ENCODE measurements at regions not wholly inside any gene's neighbourhood (a gene's known extent, or its start where the extent isn't known, plus 50 kb on each side); places are given as distances from the start of the nearest gene placed in this dataset.

GRCh38 chr21:41048623-41049022 lies 119.3 kb upstream of the BACE2 start:
- DNase-seq = no peak

DNA sequence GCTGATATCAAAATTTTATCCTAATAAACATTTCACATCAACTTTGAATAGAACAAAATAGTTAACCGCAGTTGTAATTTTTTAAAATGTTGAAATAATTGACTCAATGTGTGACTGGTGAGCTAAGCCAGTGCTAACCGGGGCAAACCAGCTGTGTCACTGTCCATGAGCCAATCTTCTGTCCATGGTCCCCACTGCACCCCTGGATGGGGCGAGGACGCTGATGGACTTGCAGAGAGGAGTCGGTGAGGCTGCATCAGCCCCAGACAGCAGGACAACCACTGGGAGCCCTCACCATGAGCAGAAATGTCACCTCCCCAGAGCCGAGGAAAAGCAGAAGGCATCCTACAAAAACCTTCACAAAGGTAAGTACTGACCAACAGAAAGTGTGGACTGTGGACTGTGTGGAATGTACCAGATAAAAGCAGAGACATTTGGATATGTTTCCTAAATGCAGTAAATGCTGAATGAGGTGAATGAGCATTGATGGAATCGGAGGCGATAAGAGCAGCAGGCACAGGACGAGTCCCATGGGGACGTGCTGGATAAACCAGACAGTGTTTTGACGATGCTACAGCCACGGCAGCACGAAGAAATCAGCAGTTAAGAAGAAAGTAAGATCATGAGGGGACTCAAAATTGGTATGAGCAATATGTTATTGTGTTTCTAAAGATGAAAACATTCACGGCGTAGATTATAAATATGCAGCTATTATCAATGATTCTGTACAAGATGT lies 115.0 kb upstream of the BACE2 start:
- no peak for DNase-seq

- DNase-seq = peak; percentile 86
Observed at GRCh38 chr21:41054018-41054578, 113.9 kb upstream of the BACE2 start.

DNA sequence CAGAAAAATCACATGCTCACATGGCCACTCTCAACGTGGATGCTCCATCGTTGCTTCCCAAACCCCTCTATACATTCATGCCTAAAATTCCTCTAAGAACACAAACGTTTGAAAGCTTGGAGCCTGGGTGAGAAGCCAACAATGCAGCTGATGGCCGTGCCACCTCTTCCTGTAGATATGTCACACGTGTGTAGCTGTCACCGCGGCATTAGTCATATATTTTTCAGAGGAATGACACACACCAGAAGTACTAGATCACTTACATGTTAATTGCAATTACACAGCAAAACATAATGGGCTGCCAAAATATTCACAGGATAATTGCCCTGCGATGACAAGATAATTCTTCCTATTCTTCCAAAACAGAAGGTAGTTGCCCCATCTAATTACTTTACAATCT lies 112.7 kb upstream of the BACE2 start:
- DNase-seq = peak; percentile 70

DNA sequence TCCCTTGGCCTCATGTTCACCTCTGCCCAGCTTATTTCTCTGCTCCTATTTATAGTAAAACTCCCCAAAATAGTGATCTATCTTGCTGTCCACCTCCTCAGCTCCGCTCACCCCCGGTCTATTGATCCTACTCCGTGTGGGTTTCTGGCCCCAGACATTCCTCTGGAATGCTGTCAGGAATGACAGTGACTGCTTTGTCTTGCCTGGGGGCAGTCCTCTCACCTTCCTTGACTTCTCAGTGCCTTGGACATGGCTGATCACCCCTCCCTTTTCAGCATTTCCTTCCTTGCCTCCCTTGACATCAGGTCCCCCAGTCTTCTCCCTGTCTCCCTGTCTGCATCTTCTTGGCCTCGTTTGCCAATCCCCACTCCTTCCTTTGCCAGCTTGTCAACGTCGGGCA lies 108.1 kb upstream of the BACE2 start:
- peak; percentile 36 for DNase-seq

DNA sequence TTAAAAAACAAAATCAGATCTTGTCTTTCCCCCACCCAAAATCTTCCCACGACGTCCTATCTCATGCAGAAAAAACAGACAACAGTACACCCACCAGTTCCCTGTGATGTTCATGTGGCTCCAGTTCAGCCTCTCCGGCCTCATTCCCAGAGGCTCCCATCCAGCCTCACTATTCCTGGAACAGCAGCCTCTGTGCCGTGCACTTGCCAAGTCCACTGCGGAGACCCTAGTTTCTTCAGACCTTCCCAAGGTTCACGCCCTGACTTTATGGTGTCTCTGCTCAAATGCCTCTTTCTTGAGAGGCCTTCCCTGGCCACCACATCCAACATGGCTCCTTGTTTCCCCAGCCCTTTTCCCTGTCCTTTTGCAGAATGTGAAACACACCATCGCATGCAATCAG lies 106.3 kb upstream of the BACE2 start:
- no peak for DNase-seq

GRCh38 chr21:41064334-41064791 lies 103.6 kb upstream of the BACE2 start:
- DNase-seq = peak; percentile 79

DNA sequence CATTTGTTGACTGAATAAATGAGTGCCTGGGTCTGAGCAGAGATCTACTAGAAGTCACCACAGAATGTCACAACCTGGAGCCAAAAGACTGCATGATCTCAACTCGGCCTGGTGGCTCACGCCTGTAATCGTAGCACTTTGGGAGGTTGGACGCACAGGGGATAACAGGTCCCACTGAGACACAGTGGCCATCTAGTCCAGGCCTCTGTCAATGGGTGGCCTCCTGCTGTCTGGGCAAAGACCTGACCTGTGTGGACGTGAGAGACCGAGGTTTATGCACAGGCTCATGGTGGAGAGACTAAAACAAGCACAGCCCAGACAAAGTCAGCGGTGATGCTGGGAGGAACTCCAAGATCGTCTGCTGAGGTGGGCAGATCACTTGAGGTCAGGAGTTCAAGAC lies 103.0 kb upstream of the BACE2 start:
- no peak for DNase-seq

- DNase-seq = peak; percentile 82
Observed at GRCh38 chr21:41065539-41065938, 102.4 kb upstream of the BACE2 start.

DNA sequence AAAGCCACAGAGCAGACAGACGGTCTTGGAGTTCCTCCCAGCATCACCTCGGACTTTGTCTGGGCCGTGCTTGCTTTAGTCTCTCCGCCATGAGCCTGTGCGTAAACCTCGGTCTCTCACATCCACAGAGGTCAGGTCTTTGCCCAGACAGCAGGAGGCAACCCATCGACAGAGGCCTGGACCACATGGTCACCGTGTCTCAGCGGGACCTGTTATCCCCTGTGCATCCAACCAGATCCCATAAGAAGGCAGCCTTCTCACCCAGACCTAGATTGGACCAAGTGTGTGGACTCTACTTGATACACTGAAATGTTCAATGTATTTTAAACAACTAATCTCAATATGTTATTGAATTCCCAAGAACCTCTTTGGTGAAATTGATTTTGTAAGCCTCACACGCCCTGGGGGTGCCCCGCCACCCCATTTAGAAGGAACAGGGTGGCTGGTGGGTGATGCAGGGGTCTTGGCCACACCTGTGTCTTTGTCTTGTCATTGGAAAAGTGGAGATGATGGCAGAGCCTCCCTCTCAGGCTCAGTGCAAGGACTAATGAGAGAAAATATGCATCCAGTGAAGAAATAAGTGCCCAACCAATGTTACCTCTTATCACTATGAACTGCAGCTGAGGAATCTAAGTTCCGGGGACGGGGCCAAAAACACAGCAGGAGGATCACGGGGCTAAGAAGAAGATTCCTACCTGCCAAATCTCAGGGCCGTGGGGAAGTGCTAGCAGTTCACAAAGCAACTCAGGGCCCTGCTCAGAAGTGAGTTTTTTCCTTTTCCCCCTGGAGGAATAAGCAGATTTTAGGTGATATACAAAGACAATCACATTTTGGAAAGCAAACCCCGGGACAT lies 101.6 kb upstream of the BACE2 start:
- DNase-seq = no peak

GRCh38 chr21:41067709-41068108 lies 100.3 kb upstream of the BACE2 start:
- no peak for DNase-seq

GRCh38 chr21:41068496-41068895 lies 99.5 kb upstream of the BACE2 start:
- peak; percentile 60 for DNase-seq

DNA sequence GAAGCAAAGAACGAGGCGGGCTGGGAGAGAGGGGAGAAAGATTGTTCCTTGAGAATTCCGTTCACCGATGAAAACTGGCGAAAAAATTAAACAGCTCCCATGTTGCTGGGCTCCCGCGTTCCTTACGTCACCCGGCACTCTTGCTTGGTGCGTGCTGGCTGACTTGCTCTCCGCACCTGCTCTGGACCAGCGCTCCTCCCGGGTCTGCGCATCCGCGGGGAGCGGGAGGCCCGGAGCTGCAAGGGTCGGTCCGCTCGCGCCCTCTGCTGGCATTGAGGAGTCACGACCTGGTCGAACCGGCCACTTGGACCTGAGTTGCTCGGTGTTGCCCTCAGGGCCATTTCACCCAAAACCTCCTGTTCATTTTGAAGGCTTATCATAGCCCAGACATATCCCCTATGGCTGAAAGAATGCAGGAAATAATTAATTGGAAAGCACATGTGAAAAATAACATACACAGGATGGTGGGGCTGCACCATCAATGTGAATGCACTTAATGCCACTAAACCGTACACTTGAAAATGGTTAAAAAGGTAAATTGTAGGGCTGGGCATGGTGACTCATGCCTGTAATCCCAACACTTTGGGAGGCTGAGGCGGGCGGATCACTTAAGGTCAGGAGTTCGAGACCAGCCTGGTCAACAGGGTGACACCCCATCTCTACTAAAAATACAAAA lies 98.9 kb upstream of the BACE2 start:
- DNase-seq = peak; percentile 69

DNA sequence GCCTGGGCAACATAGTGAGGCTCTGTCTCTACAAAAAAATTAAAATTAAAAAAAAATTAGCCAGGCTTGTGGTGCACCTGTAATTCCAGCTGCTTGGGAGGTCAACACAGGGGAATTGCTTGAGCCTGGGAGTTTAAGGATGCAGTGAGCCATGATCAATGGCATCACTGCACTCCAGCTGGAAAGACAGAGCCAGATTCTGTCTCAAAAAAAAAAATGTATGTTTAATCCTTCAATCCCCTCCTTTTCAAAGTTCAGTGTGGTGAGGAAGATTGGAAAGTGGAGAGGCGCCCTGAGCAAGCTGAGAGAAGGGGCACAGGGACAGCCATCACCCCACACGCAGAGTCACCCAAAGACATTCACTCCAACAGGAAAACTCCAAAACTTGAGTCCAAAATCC lies 97.7 kb upstream of the BACE2 start:
- DNase-seq = no peak

- DNase-seq = peak; percentile 26
Observed at GRCh38 chr21:41071258-41072171, 96.4 kb upstream of the BACE2 start.

GRCh38 chr21:41073558-41073957 lies 94.4 kb upstream of the BACE2 start:
- no peak for DNase-seq

DNA sequence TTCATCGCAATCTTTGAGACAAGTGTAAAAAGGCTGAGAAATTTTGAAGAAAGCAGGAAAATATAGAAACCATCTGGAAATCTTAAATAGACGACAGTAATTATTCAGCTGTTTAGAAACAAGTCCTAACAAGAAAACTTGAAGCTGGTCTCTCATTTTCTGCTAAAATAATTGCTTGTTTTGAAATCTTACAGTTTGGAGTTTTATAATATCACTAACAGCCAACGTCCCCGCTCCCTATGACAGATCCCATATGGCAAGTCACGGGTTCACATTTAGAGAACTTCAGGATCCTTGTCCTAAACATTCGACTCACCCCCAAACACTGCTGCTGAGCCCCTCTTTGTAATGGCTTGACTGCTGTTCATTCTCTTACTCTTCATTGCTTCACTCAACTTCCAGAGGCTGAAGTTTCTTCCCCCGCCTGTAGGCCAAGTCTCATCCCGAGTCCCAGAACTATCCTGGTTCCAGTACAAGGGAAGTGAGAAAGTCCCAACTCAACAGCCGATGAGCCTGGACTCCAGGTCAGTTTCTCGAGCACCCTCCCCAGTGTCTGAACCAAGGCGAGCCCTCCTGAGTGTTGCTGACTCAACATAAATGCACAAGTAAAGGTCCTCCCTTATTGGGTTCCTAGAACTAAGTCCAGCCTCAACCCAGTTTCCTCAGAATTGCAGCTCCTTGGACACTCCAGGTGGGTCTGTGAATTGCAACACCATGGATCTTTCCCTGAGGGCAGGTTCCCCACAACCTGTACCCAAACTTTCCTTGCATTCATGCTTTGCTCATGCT lies 93.4 kb upstream of the BACE2 start:
- DNase-seq = no peak

GRCh38 chr21:41075656-41076055 lies 92.3 kb upstream of the BACE2 start:
- no peak for DNase-seq

- no peak for DNase-seq
Observed at GRCh38 chr21:41076064-41076463, 91.9 kb upstream of the BACE2 start.

GRCh38 chr21:41079159-41079558 lies 88.8 kb upstream of the BACE2 start:
- no peak for DNase-seq

- no peak for DNase-seq
Observed at GRCh38 chr21:41080485-41081121, 87.4 kb upstream of the BACE2 start.

All from fibroblast of skin of right biceps (primary cell).